ENCODE measurements at regions not wholly inside any gene's neighbourhood (a gene's known extent, or its start where the extent isn't known, plus 50 kb on each side); places are given as distances from the start of the nearest gene placed in this dataset.

GRCh38 chr11:11078344-11079086, 220.7 kb upstream of the ZBED5 start:
- intact Hi-C loops (cut with DNase I; ENCODE audit: low total_unique reads), result no loop called here
- DNase-seq, result peak in 1 of 2 donors; percentile 16
- no peak overlapping the region for H3K27ac ChIP-seq
- H3K9me3 ChIP-seq, result no peaks in the 10 kb centered on the region
- WGBS, 5 donors, result 77 to 91% (median 91%) methylated on average over 4 of the region's 4 CpGs
- no peak overlapping the region for H3K4me3 ChIP-seq
- H3K36me3 ChIP-seq, result no peaks in the 10 kb centered on the region
- peaks cover 0 to 23% (median 0%) of the 10 kb centered on the region in 3 donors for H3K27me3 ChIP-seq
- TF ChIP-seq POLR2AphosphoS5 (IDR thresholded peaks at IDR 0.05) (no peak), POLR2A (IDR thresholded peaks at IDR 0.05) (no peak), CTCF (IDR thresholded peaks at IDR 0.05) (no peak), EP300 (IDR thresholded peaks at IDR 0.05) (no peak)
- H3K4me1 ChIP-seq, result peaks cover 0 to 6% (median 0%) of the 10 kb centered on the region in 4 donors

- Histone ChIP-seq H3K4me1 (peaks cover 0 to 6% (median 0%) of the 10 kb centered on the region in 4 donors), H3K27ac (no peak overlapping the region), H3K36me3 (no peaks in the 10 kb centered on the region), H3K27me3 (peaks cover 0 to 23% (median 0%) of the 10 kb centered on the region in 3 donors), H3K4me3 (no peak overlapping the region), H3K9me3 (no peaks in the 10 kb centered on the region)
- TF ChIP-seq CTCF (IDR thresholded peaks at IDR 0.05) (no peak), EP300 (IDR thresholded peaks at IDR 0.05) (no peak), POLR2AphosphoS5 (IDR thresholded peaks at IDR 0.05) (no peak), POLR2A (IDR thresholded peaks at IDR 0.05) (no peak)
- WGBS, 5 donors, result 59 to 75% (median 66%) methylated on average over 4 of the region's 4 CpGs
- DNase-seq, result no peak
- intact Hi-C loops (cut with DNase I; ENCODE audit: low total_unique reads), result no loop called here
Measured at GRCh38 chr11:11077898-11078297, 220.0 kb upstream of the ZBED5 start.

GRCh38 chr11:11076879-11077278, 219.0 kb upstream of the ZBED5 start:
- TF ChIP-seq CTCF (IDR thresholded peaks at IDR 0.05) (no peak), EP300 (IDR thresholded peaks at IDR 0.05) (no peak), POLR2A (IDR thresholded peaks at IDR 0.05) (no peak), POLR2AphosphoS5 (IDR thresholded peaks at IDR 0.05) (no peak)
- no peak overlapping the region for H3K27ac ChIP-seq
- H3K27me3 ChIP-seq, result peaks cover 0 to 23% (median 0%) of the 10 kb centered on the region in 3 donors
- no peaks in the 10 kb centered on the region for H3K9me3 ChIP-seq
- intact Hi-C loops (cut with DNase I; ENCODE audit: low total_unique reads), result no loop called here
- H3K36me3 ChIP-seq, result no peaks in the 10 kb centered on the region
- peaks cover 0 to 6% (median 0%) of the 10 kb centered on the region in 4 donors for H3K4me1 ChIP-seq
- no peak for DNase-seq
- WGBS, 5 donors, result 55 to 75% (median 59%) methylated on average over 6 of the region's 6 CpGs
- H3K4me3 ChIP-seq, result no peak overlapping the region

- no peak for DNase-seq
- H3K27me3 ChIP-seq, result peaks cover 0 to 23% (median 0%) of the 10 kb centered on the region in 3 donors
- H3K36me3 ChIP-seq, result no peaks in the 10 kb centered on the region
- H3K9me3 ChIP-seq, result no peaks in the 10 kb centered on the region
- H3K27ac ChIP-seq, result no peak overlapping the region
- no peak overlapping the region for H3K4me3 ChIP-seq
- intact Hi-C loops (cut with DNase I; ENCODE audit: low total_unique reads), result no loop called here
- H3K4me1 ChIP-seq, result peaks cover 0 to 2% (median 0%) of the 10 kb centered on the region in 4 donors
- TF ChIP-seq POLR2AphosphoS5 (IDR thresholded peaks at IDR 0.05) (no peak), CTCF (IDR thresholded peaks at IDR 0.05) (no peak), EP300 (IDR thresholded peaks at IDR 0.05) (no peak), POLR2A (IDR thresholded peaks at IDR 0.05) (no peak)
- 23 to 43% (median 41%) methylated on average over 4 of the region's 4 CpGs for WGBS, 5 donors
Measured at GRCh38 chr11:11076276-11076675, 218.4 kb upstream of the ZBED5 start.

Data from stomach (tissue), 8 donors.